PC-3 (cell line): ENCODE measurements at regions not wholly inside any gene's neighbourhood (a gene's known extent, or its start where the extent isn't known, plus 50 kb on each side); places are given as distances from the start of the nearest gene placed in this dataset.
"Not testable (repeated sequence)": the region's sequence is repeated elsewhere in the genome, so short reads cannot be mapped to it uniquely, and the experiment has no call there.

ENCODE experiments used
- ATAC-seq: fragments of 200-7000 bp; cut with Tn5 transposase; 2 replicates; pipeline ENCODE4 v1.9.1; 2020; ENCODE audit warnings: mild to moderate bottlenecking, moderate library complexity
- BruUV-seq: library from RNA; stranded (reverse); fragments of 400-500 nt; replicated peaks from 2 replicates; lab custom pipeline; 2021; lab: Mats Ljungman, UMichigan
- CTCF ChIA-PET: fragments of 300-600 bp; sonication (Branson Sonifier 250); formaldehyde crosslinking; loops from one replicate; lab custom pipeline; 2022; ENCODE audit warnings: antibody characterized with exemption; lab: Charles Lee
- POLR2A ChIA-PET: fragments of 300-600 bp; sonication (Branson Sonifier 250); formaldehyde crosslinking; loops from one replicate; lab custom pipeline; 2022; ENCODE audit warnings: antibody characterized with exemption; ENCODE audit not compliant: unreplicated experiment; lab: Charles Lee
- DNase-seq: peaks from one replicate; pipeline ENCODE4 v3.0.0-alpha.2; 2015
- H2AFZ ChIP-seq: fragments of 300-600 bp; sonication (generic); 2 replicates; pipeline ENCODE4 v1.6.0; 2016; ENCODE audit warnings: antibody characterized with exemption, low read length
- H3F3A ChIP-seq: fragments of 300-600 bp; sonication (generic); one replicate; pipeline ENCODE4 v1.6.0; 2017; ENCODE audit warnings: antibody characterized with exemption, low read length, control low read depth, mild to moderate bottlenecking; ENCODE audit not compliant: unreplicated experiment
- H3K27ac ChIP-seq: fragments of 300-600 bp; sonication (generic); 2 replicates; pipeline ENCODE4 v1.5.1; 2016; ENCODE audit warnings: mild to moderate bottlenecking, low read length
- H3K27me3 ChIP-seq: fragments of 300-600 bp; sonication (generic); 2 replicates; pipeline ENCODE4 v1.6.1; 2016; ENCODE audit warnings: low read length, mixed read lengths
- H3K36me3 ChIP-seq: fragments of 300-600 bp; sonication (generic); 2 replicates; pipeline ENCODE4 v1.6.1; 2016; ENCODE audit warnings: low read depth, mixed run types, low read length, mixed read lengths
- H3K4me1 ChIP-seq: fragments of 300-600 bp; sonication (generic); 2 replicates; pipeline ENCODE4 v1.5.1; 2016; ENCODE audit warnings: low read length; ENCODE audit not compliant: insufficient read depth
- H3K4me2 ChIP-seq: fragments of 300-600 bp; sonication (generic); 2 replicates; pipeline ENCODE4 v1.6.0; 2016; ENCODE audit warnings: low read length
- H3K4me3 ChIP-seq: fragments of 300-600 bp; sonication (generic); 2 replicates; pipeline ENCODE4 v1.5.1; 2016; ENCODE audit warnings: mild to moderate bottlenecking, low read length, mixed read lengths
- H3K79me2 ChIP-seq: fragments of 300-600 bp; sonication (generic); 2 replicates; pipeline ENCODE4 v1.6.1; 2017; ENCODE audit warnings: low read length, mixed read lengths
- H3K9ac ChIP-seq: fragments of 300-600 bp; sonication (generic); 2 replicates; pipeline ENCODE4 v1.6.0; 2016; ENCODE audit warnings: mild to moderate bottlenecking, low read length
- H3K9me2 ChIP-seq: fragments of 300-600 bp; sonication (generic); replicated peaks from 2 replicates; pipeline ENCODE4 v1.6.1; 2016; ENCODE audit warnings: mixed run types, low read length, mixed read lengths
- H3K9me3 ChIP-seq: fragments of 300-600 bp; sonication (generic); 2 replicates; pipeline ENCODE4 v1.6.1; 2016; ENCODE audit warnings: low read length, mixed read lengths
- H4K20me1 ChIP-seq: fragments of 300-600 bp; sonication (generic); 2 replicates; pipeline ENCODE4 v1.6.1; 2016; ENCODE audit warnings: low read length, mixed read lengths
- CTCF ChIP-seq: fragments of 300-600 bp; sonication (generic); conservative IDR thresholded peaks from 2 replicates; pipeline ENCODE4 v1.5.1; 2017; ENCODE audit warnings: antibody characterized with exemption, low read depth, mild to moderate bottlenecking, low read length
- intact Hi-C: fragments of 100-400 bp; cut with micrococcal nuclease; formaldehyde crosslinking; loops from 2 replicates; pipeline ENCODE4 v1.9.0; 2023

- BruUV-seq, H3K4me3 ChIP-seq, H3K27ac ChIP-seq, H3F3A ChIP-seq, H3K27me3 ChIP-seq, H3K36me3 ChIP-seq, H3K4me1 ChIP-seq, DNase-seq, CTCF ChIA-PET, H3K9me3 ChIP-seq, H3K9ac ChIP-seq, H3K4me2 ChIP-seq, H3K9me2 ChIP-seq, POLR2A ChIA-PET, H4K20me1 ChIP-seq, intact Hi-C loops, H2AFZ ChIP-seq, H3K79me2 ChIP-seq: not testable (repeated sequence)
- ATAC-seq = peak; percentile 87
These were observed 77.8 kb downstream of the LIMS4 start for GRCh38 chr2:110394769-110395168.

GRCh38 chr2:110392366-110392765, 80.2 kb downstream of the LIMS4 start:
- H3K9ac ChIP-seq, H2AFZ ChIP-seq, H3K27me3 ChIP-seq, BruUV-seq, CTCF ChIA-PET, H3F3A ChIP-seq, H3K4me1 ChIP-seq, H3K27ac ChIP-seq, H4K20me1 ChIP-seq, H3K4me3 ChIP-seq, H3K9me3 ChIP-seq, DNase-seq, H3K9me2 ChIP-seq, H3K4me2 ChIP-seq, H3K36me3 ChIP-seq, H3K79me2 ChIP-seq, POLR2A ChIA-PET, ATAC-seq, intact Hi-C loops: not testable (repeated sequence)

GRCh38 chr2:110391035-110391418, 81.6 kb downstream of the LIMS4 start:
- ATAC-seq, H3K9me3 ChIP-seq, POLR2A ChIA-PET, intact Hi-C loops, H3K27ac ChIP-seq, H3F3A ChIP-seq, H3K79me2 ChIP-seq, H3K9me2 ChIP-seq, CTCF ChIA-PET, H3K9ac ChIP-seq, DNase-seq, H3K4me2 ChIP-seq, BruUV-seq, H3K36me3 ChIP-seq, H4K20me1 ChIP-seq, H3K27me3 ChIP-seq, H2AFZ ChIP-seq, H3K4me3 ChIP-seq, H3K4me1 ChIP-seq: not testable (repeated sequence)

GRCh38 chr2:110390351-110391034, 82.1 kb downstream of the LIMS4 start:
- BruUV-seq, H2AFZ ChIP-seq, CTCF ChIA-PET, H3K4me1 ChIP-seq, H3K9ac ChIP-seq, H3K36me3 ChIP-seq, H3K27ac ChIP-seq, H3K79me2 ChIP-seq, DNase-seq, H3K9me2 ChIP-seq, H3K9me3 ChIP-seq, H3K4me3 ChIP-seq, H3K4me2 ChIP-seq, intact Hi-C loops, POLR2A ChIA-PET, H3F3A ChIP-seq, H4K20me1 ChIP-seq, H3K27me3 ChIP-seq: not testable (repeated sequence)
- TF ChIP-seq CTCF = 0 out of 2 replicates have a peak, but pooled peaks have one; percentile 23
- ATAC-seq = peak; percentile 38; the same call in 1 of the 2 replicates

GRCh38 chr2:110387044-110387443, 85.6 kb downstream of the LIMS4 start:
- H3K79me2 ChIP-seq, H3F3A ChIP-seq, BruUV-seq, H3K9ac ChIP-seq, H3K36me3 ChIP-seq, ATAC-seq, H2AFZ ChIP-seq, H3K9me2 ChIP-seq, H3K4me3 ChIP-seq, H3K4me1 ChIP-seq, intact Hi-C loops, H3K4me2 ChIP-seq, H3K27ac ChIP-seq, POLR2A ChIA-PET, H4K20me1 ChIP-seq, H3K9me3 ChIP-seq, H3K27me3 ChIP-seq, DNase-seq, CTCF ChIA-PET: not testable (repeated sequence)

GRCh38 chr2:110386546-110386945, 86.1 kb downstream of the LIMS4 start:
- H3K27ac ChIP-seq, H3K36me3 ChIP-seq, DNase-seq, H3K4me3 ChIP-seq, H3K79me2 ChIP-seq, CTCF ChIA-PET, POLR2A ChIA-PET, H3K4me2 ChIP-seq, H3K9ac ChIP-seq, H2AFZ ChIP-seq, BruUV-seq, H3K27me3 ChIP-seq, H4K20me1 ChIP-seq, ATAC-seq, intact Hi-C loops, H3K4me1 ChIP-seq, H3K9me2 ChIP-seq, H3K9me3 ChIP-seq, H3F3A ChIP-seq: not testable (repeated sequence)
